GM12878 (cell line): ENCODE measurements at regions not wholly inside any gene's neighbourhood (a gene's known extent, or its start where the extent isn't known, plus 50 kb on each side); places are given as distances from the start of the nearest gene placed in this dataset.

Source experiments
- ATAC-seq: fragments of 200-7000 bp; cut with Tn5 transposase; 3 replicates; pipeline ENCODE4 v1.9.1; 2020; ENCODE audit warnings: mild to moderate bottlenecking, moderate library complexity
- BruUV-seq: library from RNA; stranded (reverse); fragments of 400-500 nt; replicated peaks from 2 replicates; lab custom pipeline; 2021; lab: Mats Ljungman, UMichigan
- CTCF ChIA-PET: fragments of 300-600 bp; sonication (Branson Sonifier 250); formaldehyde crosslinking; extraction: SDS; loops from one replicate; lab custom pipeline; 2021; ENCODE audit warnings: inconsistent platforms; lab: Yijun Ruan, JAX
- POLR2A ChIA-PET: fragments of 350-600 bp; formaldehyde crosslinking; extraction: SDS; loops from one replicate; lab custom pipeline; 2021; ENCODE audit warnings: inconsistent platforms; lab: Charles Lee
- RAD21 ChIA-PET: fragments of 300-600 bp; sonication (Branson Sonifier 250); formaldehyde crosslinking; loops from one replicate; lab custom pipeline; 2023; ENCODE audit warnings: antibody characterized with exemption; ENCODE audit not compliant: unreplicated experiment; lab: Charles Lee
- SMC1A ChIA-PET: fragments of 300-600 bp; sonication (Branson Sonifier 250); formaldehyde crosslinking; loops from one replicate; lab custom pipeline; 2023; ENCODE audit not compliant: unreplicated experiment, uncharacterized antibody; lab: Charles Lee
- DNase-seq: peaks from one replicate; pipeline ENCODE4 v3.0.0-alpha.2; 2011; ENCODE audit warnings: low read depth, low spot score
- FAIRE-seq: peaks from 3 replicates; lab custom pipeline; 2011; peaks lifted over from hg19 to GRCh38; lab: Jason Lieb, UNC
- H2AFZ ChIP-seq: 2 replicates; pipeline ENCODE4 v1.6.0; 2011; ENCODE audit warnings: low read depth, low read length, control low read depth; ENCODE audit not compliant: control insufficient read depth
- H3K27ac ChIP-seq: 2 replicates; pipeline ENCODE4 v1.5.1; 2011; ENCODE audit warnings: control low read depth; ENCODE audit not compliant: control insufficient read depth, insufficient read depth
- H3K27me3 ChIP-seq, 2 experiments: replicated peaks in 1 of 2; 2 replicates each; pipeline versions ENCODE4 v1.6.0 to v1.6.1; 2011; ENCODE audit warnings: low read length in 1 of 2; ENCODE audit not compliant: control insufficient read depth in 2 of 2, insufficient read depth in 2 of 2
- H3K36me3 ChIP-seq, 2 experiments: 2 replicates each; pipeline ENCODE4 v1.5.1; 2011; ENCODE audit warnings: low read length in 1 of 2; ENCODE audit not compliant: control insufficient read depth in 2 of 2, insufficient read depth in 2 of 2
- H3K4me1 ChIP-seq: 2 replicates; pipeline ENCODE4 v1.6.1; 2011; ENCODE audit warnings: mild to moderate bottlenecking, low read length, moderate library complexity, mixed read lengths; ENCODE audit not compliant: control insufficient read depth, insufficient read depth
- H3K4me2 ChIP-seq: 2 replicates; pipeline ENCODE4 v1.6.0; 2011; ENCODE audit warnings: control low read depth; ENCODE audit not compliant: control insufficient read depth, insufficient read depth
- H3K4me3 ChIP-seq: fragments of 200-600 bp; sonication (generic); 2 replicates; pipeline ENCODE4 v1.5.1; 2016
- H3K79me2 ChIP-seq: 2 replicates; pipeline ENCODE4 v1.6.0; 2011; ENCODE audit warnings: low read length; ENCODE audit not compliant: control insufficient read depth, insufficient read depth
- H3K9ac ChIP-seq: 2 replicates; pipeline ENCODE4 v1.8.0; 2011; ENCODE audit warnings: low read length, control low read depth, mixed read lengths; ENCODE audit not compliant: control insufficient read depth, insufficient read depth
- H3K9me3 ChIP-seq: replicated peaks from 3 replicates; pipeline ENCODE4 v1.5.1; 2011; ENCODE audit warnings: mild to moderate bottlenecking, low read length; ENCODE audit not compliant: control insufficient read depth, insufficient read depth
- H4K20me1 ChIP-seq: 2 replicates; pipeline ENCODE4 v1.6.0; 2011; ENCODE audit not compliant: control insufficient read depth, insufficient read depth
- ASH2L ChIP-seq: fragments of 300-600, 200-600 bp; sonication (generic); IDR thresholded peaks from 2 replicates; pipeline ENCODE4 v1.6.1; 2017; ENCODE audit warnings: low read depth, mild to moderate bottlenecking, borderline replicate concordance
- ATF7 ChIP-seq: fragments of 450-650 bp; IDR thresholded peaks from 2 replicates; pipeline ENCODE4 v1.6.1; 2016; ENCODE audit warnings: low read depth, mild to moderate bottlenecking
- BCL3 ChIP-seq: IDR thresholded peaks from 2 replicates; pipeline ENCODE4 v1.6.1; 2011; ENCODE audit warnings: borderline replicate concordance, low read depth, mild to moderate bottlenecking, moderate library complexity, low read length; ENCODE audit not compliant: insufficient read depth, poor library complexity, severe bottlenecking
- CBFB ChIP-seq: IDR thresholded peaks from 2 replicates; pipeline ENCODE4 v1.6.1; 2016; ENCODE audit warnings: antibody characterized with exemption, low read depth
- CTCF ChIP-seq, 3 experiments: IDR thresholded peaks in 2 of 3; conservative IDR thresholded peaks in 1 of 3; 2 replicates each; pipeline ENCODE4 v1.5.1; 2011; ENCODE audit warnings: low read depth in 3 of 3, low read length in 3 of 3, mild to moderate bottlenecking in 3 of 3, control low read depth in 2 of 3, moderate library complexity in 2 of 3, inconsistent platforms in 1 of 3, mixed read lengths in 1 of 3; ENCODE audit not compliant: control insufficient read depth in 2 of 3, insufficient read depth in 1 of 3; ENCODE audit errors: extremely low read depth in 1 of 3
- DPF2 ChIP-seq: fragments of 450-650 bp; IDR thresholded peaks from 2 replicates; pipeline ENCODE4 v1.6.1; 2017; ENCODE audit warnings: mild to moderate bottlenecking
- EP300 ChIP-seq, 2 experiments: fragments of 150-350 bp in 1 of 2; IDR thresholded peaks; 2 replicates each; pipeline ENCODE4 v1.6.1; 2011 to 2012; ENCODE audit warnings: low read depth in 2 of 2, low read length in 2 of 2, borderline replicate concordance in 1 of 2, improper control_type of control experiment in 1 of 2, inconsistent platforms in 1 of 2; ENCODE audit not compliant: control insufficient read depth in 1 of 2
- ESRRA ChIP-seq: IDR thresholded peaks from 2 replicates; pipeline ENCODE4 v1.6.1; 2012; ENCODE audit warnings: mild to moderate bottlenecking, low read length, improper control_type of control experiment
- KDM1A ChIP-seq: fragments of 200-600 bp; sonication (generic); IDR thresholded peaks from 2 replicates; pipeline ENCODE4 v1.6.1; 2016; ENCODE audit warnings: borderline replicate concordance
- MTA3 ChIP-seq: IDR thresholded peaks from 2 replicates; pipeline ENCODE4 v1.6.1; 2012; ENCODE audit warnings: low read length, inconsistent platforms, borderline replicate concordance
- NR2C2 ChIP-seq: IDR thresholded peaks from 2 replicates; pipeline ENCODE4 v1.6.1; 2011; ENCODE audit warnings: borderline replicate concordance, low read depth; ENCODE audit not compliant: control insufficient read depth, insufficient read length
- POU2F2 ChIP-seq: IDR thresholded peaks from 3 replicates; pipeline ENCODE4 v1.6.1; 2011; ENCODE audit warnings: low read depth, mild to moderate bottlenecking, low read length, borderline replicate concordance
- RUNX3 ChIP-seq: IDR thresholded peaks from 2 replicates; pipeline ENCODE4 v1.6.1; 2012; ENCODE audit warnings: low read length, inconsistent platforms
- SUPT20H ChIP-seq: IDR thresholded peaks from 2 replicates; pipeline ENCODE4 v1.6.1; 2011; ENCODE audit warnings: low read depth, mild to moderate bottlenecking, low read length, moderate library complexity, borderline replicate concordance; ENCODE audit not compliant: control insufficient read depth
- ZBED1 ChIP-seq: IDR thresholded peaks from 2 replicates; pipeline ENCODE4 v1.6.1; 2016; ENCODE audit warnings: borderline replicate concordance
- ZBTB11 ChIP-seq: fragments of 450-650 bp; formaldehyde crosslinking; IDR thresholded peaks from 2 replicates; pipeline ENCODE4 v1.5.0; 2022; ENCODE audit warnings: mild to moderate bottlenecking, missing genetic modification characterization
- ZSCAN29 ChIP-seq: fragments of 450-650 bp; IDR thresholded peaks from 2 replicates; pipeline ENCODE4 v1.6.1; 2017; ENCODE audit warnings: mild to moderate bottlenecking, moderate library complexity
- WGBS: methylation state at CpG from one replicate; pipeline ENCODE4 v1.1.6; 2016; ENCODE audit warnings: low lambda C conversion rate; ENCODE audit not compliant: insufficient replicate concordance, insufficient coverage; ENCODE audit errors: missing lambda C conversion rate; 5-methylcytosine and 5-hydroxymethylcytosine counted together
- in situ Hi-C: fragments of 300-500 bp; cut with MboI; formaldehyde crosslinking; loops from 9 replicates; pipeline ENCODE4 v1.14.3; 2018; ENCODE audit warnings: mixed read lengths
- intact Hi-C: fragments of 100-400 bp; cut with micrococcal nuclease; formaldehyde crosslinking; loops from one replicate; pipeline ENCODE4 v1.14.2; 2022; ENCODE audit not compliant: unreplicated experiment

GRCh38 chr3:118578559-118578958 lies 456.1 kb downstream of the IGSF11 start (continued):
- TF ChIP-seq CTCF (IDR thresholded peaks at IDR 0.05 in 2 of 3, conservative IDR thresholded peaks at IDR 0.05 in 1 of 3; ENCODE audit: control insufficient read depth in 2 of 3, extremely low read depth in 1 of 3, insufficient read depth in 1 of 3, low read depth in 3 of 3, low read length in 3 of 3) (no peak), ATF7 (no peak), BCL3 (no peak)

GRCh38 chr3:118587037-118587741 lies 447.5 kb downstream of the IGSF11 start:
- FAIRE-seq (no peak), ATAC-seq (peak; percentile 49)
- Histone ChIP-seq H4K20me1 (no peaks in the 10 kb centered on the region), H3K27ac (no peak overlapping the region), H2AFZ (no peak overlapping the region), H3K36me3 (no peaks in the 10 kb centered on the region), H3K9me3 (no peaks in the 10 kb centered on the region), H3K79me2 (no peaks in the 10 kb centered on the region)
- ChIA-PET POLR2A (no interaction called here), SMC1A (interaction anchor here (1.6 kb wide), 1 partner anchor 25 kb away, joined by 3 read pairs; no protein-coding TSS in a partner anchor)
- BruUV-seq, result no TSS peak
- in situ Hi-C loops, result no loop called here
- no peak for TF ChIP-seq ASH2L
- TF ChIP-seq EP300 (IDR thresholded peaks at IDR 0.05; ENCODE audit: borderline replicate concordance in 1 of 2, control insufficient read depth in 1 of 2, low read depth in 2 of 2, low read length in 2 of 2), result no peak
- no peak for TF ChIP-seq POU2F2
- TF ChIP-seq MTA3, result no peak
- no peak for TF ChIP-seq ZBED1
- no peak for TF ChIP-seq KDM1A
- TF ChIP-seq ESRRA, result no peak
- TF ChIP-seq DPF2, result no peak
- no peak for TF ChIP-seq SUPT20H
- peak; percentile 68 for TF ChIP-seq RUNX3
- no peak for TF ChIP-seq NR2C2
- TF ChIP-seq CBFB, result 0 out of 2 replicates have a peak, but pooled peaks have one; percentile 12
- TF ChIP-seq ZSCAN29, result no peak
- TF ChIP-seq ZBTB11 (CRISPR knock-in tag), result no peak
- TF ChIP-seq, all 136 proteins: peak for 2
- H3K9ac ChIP-seq, result no peak overlapping the region
- intact Hi-C loops, result no loop called here
- RAD21 ChIA-PET, result no interaction called here
- H3K4me1 ChIP-seq, result no peaks in the 10 kb centered on the region
- no peaks in the 10 kb centered on the region for H3K27me3 ChIP-seq
- CTCF ChIA-PET, result interaction anchor here (0.6 kb wide), 2 partner anchors 76 to 210 kb away, joined by 3 to 4 read pairs; no protein-coding TSS in a partner anchor
- DNase-seq, result no peak
- no peak overlapping the region for H3K4me3 ChIP-seq
- H3K4me2 ChIP-seq, result no peak overlapping the region
- 4% methylated on average over 2 of the region's 2 CpGs for WGBS
